ENCODE measurements at regions not wholly inside any gene's neighbourhood (a gene's known extent, or its start where the extent isn't known, plus 50 kb on each side); places are given as distances from the start of the nearest gene placed in this dataset.

DNA sequence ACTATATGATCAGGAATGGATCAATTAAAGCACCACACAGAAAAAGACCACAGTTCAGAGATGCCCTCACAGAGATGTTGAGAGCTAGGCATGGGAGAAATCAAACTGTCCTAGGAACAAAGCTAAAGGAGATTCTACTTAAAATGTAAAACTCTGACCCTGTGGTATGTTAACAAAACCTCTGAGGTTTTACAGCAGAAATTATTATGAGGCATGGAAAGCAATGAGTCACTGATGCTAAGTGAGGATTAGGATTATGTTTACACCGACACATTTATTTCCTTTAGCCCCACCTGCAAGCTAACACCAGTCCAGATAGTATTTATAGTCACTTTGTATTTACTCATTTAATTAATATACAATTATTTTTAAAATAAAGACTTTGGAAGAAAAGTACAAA, 1242.2 kb downstream of the OTOL1 start:
- H3K9ac ChIP-seq (ENCODE audit: insufficient read depth, low read length, poor library complexity, severe bottlenecking): no peak overlapping the region
- WGBS (ENCODE audit: insufficient coverage): no CpG with 5 or more reads among the region's 1 CpG

DNA sequence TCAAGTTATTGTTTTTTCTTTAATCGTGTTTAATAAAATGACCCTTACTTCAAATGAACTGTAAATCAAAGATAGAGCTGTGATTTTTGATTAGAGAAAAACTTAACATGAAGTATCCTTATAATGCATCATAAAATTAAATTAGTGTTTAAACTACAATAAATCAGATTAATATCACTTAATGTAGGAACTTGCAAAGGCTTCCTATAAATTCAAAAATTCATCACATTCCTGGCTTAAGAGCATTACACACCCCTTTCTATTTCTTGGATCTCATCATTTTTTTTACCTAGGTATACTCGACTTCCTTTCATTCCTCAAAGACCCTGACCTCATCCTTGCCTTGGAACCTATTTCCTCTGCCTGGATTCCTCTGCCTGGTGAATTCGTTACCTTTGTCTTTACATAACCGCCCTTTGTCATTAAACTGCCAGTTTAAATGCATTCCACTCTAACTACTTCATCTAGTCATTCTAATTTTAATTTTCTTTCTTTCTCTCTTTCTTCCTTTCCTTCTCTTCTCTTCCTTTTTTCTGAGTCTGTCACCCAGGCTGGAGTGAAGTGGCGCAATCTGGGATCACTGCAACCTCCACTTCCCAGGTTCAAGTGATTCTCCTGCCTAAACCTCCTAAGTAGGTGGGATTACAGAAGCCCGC, 1244.5 kb downstream of the OTOL1 start:
- H3K4me1 Mint-ChIP-seq: no peaks in the 10 kb centered on the region
- DNase-seq: no peak
- H3K4me3 Mint-ChIP-seq: no peak overlapping the region
- Histone ChIP-seq H3K4me1 (ENCODE audit: control insufficient read depth in 1 of 2, insufficient read depth in 2 of 2, low read length in 2 of 2) (no peaks in the 10 kb centered on the region), H3K27me3 (ENCODE audit: control insufficient read depth in 2 of 2, insufficient read depth in 2 of 2, low read length in 2 of 2) (no peaks in the 10 kb centered on the region), H3K4me2 (replicated peaks; ENCODE audit: extremely low read depth, low read length, poor library complexity, severe bottlenecking) (no peak overlapping the region), H3K4me3 (replicated peaks in 1 of 3; ENCODE audit: low read depth in 2 of 3, low read length in 3 of 3) (no peak overlapping the region), H2AFZ (ENCODE audit: insufficient read depth, low read depth, low read length, poor library complexity, severe bottlenecking) (no peak overlapping the region), H3K9ac (ENCODE audit: insufficient read depth, low read length, poor library complexity, severe bottlenecking) (no peak overlapping the region), H3K27ac (ENCODE audit: low read depth in 1 of 2, low read length in 2 of 2) (no peak overlapping the region), H4K20me1 (ENCODE audit: insufficient read depth, low read length) (no peaks in the 10 kb centered on the region), H3K9me3 (replicated peaks in 1 of 2; ENCODE audit: control insufficient read depth in 1 of 2, insufficient read depth in 1 of 2, low read length in 2 of 2) (peaks cover 0 to 5% of the 10 kb centered on the region in 2 donors), H3K79me2 (ENCODE audit: insufficient read depth, low read length) (no peaks in the 10 kb centered on the region), H3K36me3 (replicated peaks in 1 of 2; ENCODE audit: control insufficient read depth in 1 of 2, insufficient read depth in 2 of 2, low read length in 2 of 2) (no peaks in the 10 kb centered on the region)
- 90% methylated on average over 3 of the region's 6 CpGs for WGBS (ENCODE audit: insufficient coverage)
- TF ChIP-seq, protein P1, sequence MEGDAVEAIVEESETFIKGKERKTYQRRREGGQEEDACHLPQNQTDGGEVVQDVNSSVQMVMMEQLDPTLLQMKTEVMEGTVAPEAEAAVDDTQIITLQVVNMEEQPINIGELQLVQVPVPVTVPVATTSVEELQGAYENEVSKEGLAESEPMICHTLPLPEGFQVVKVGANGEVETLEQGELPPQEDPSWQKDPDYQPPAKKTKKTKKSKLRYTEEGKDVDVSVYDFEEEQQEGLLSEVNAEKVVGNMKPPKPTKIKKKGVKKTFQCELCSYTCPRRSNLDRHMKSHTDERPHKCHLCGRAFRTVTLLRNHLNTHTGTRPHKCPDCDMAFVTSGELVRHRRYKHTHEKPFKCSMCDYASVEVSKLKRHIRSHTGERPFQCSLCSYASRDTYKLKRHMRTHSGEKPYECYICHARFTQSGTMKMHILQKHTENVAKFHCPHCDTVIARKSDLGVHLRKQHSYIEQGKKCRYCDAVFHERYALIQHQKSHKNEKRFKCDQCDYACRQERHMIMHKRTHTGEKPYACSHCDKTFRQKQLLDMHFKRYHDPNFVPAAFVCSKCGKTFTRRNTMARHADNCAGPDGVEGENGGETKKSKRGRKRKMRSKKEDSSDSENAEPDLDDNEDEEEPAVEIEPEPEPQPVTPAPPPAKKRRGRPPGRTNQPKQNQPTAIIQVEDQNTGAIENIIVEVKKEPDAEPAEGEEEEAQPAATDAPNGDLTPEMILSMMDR (IDR thresholded peaks at IDR 0.05): no peak
- no peak overlapping the region for H3K27ac Mint-ChIP-seq
- no peaks in the 10 kb centered on the region for H3K36me3 Mint-ChIP-seq
- H3K9me3 Mint-ChIP-seq: peaks cover 0 to 4% (median 0%) of the 10 kb centered on the region in 7 donors
- H3K27me3 Mint-ChIP-seq (ENCODE audit: low read depth in 3 of 3): no peaks in the 10 kb centered on the region
- intact Hi-C loops (cut with micrococcal nuclease): no loop called here

More for the DNA sequence above, 1242.2 kb downstream of the OTOL1 start:
- no peaks in the 10 kb centered on the region for H3K27me3 ChIP-seq (ENCODE audit: control insufficient read depth in 2 of 2, insufficient read depth in 2 of 2, low read length in 2 of 2)
- intact Hi-C loops (cut with micrococcal nuclease): no loop called here
- H3K27me3 Mint-ChIP-seq (ENCODE audit: low read depth in 3 of 3): no peaks in the 10 kb centered on the region
- no peaks in the 10 kb centered on the region for H3K4me1 ChIP-seq (ENCODE audit: control insufficient read depth in 1 of 2, insufficient read depth in 2 of 2, low read length in 2 of 2)
- no peaks in the 10 kb centered on the region for H4K20me1 ChIP-seq (ENCODE audit: insufficient read depth, low read length)
- no peak overlapping the region for H3K27ac Mint-ChIP-seq
- H3K36me3 Mint-ChIP-seq: no peaks in the 10 kb centered on the region
- no peak overlapping the region for H3K27ac ChIP-seq (ENCODE audit: low read depth in 1 of 2, low read length in 2 of 2)
- no peak overlapping the region for H3K4me2 ChIP-seq (replicated peaks; ENCODE audit: extremely low read depth, low read length, poor library complexity, severe bottlenecking)
- peaks cover 0 to 4% (median 0%) of the 10 kb centered on the region in 7 donors for H3K9me3 Mint-ChIP-seq
- TF ChIP-seq, protein P1 (IDR thresholded peaks at IDR 0.05): no peak
- no peak overlapping the region for H2AFZ ChIP-seq (ENCODE audit: insufficient read depth, low read depth, low read length, poor library complexity, severe bottlenecking)
- H3K4me3 ChIP-seq (replicated peaks in 1 of 3; ENCODE audit: low read depth in 2 of 3, low read length in 3 of 3): no peak overlapping the region
- no peak overlapping the region for H3K4me3 Mint-ChIP-seq
- H3K36me3 ChIP-seq (replicated peaks in 1 of 2; ENCODE audit: control insufficient read depth in 1 of 2, insufficient read depth in 2 of 2, low read length in 2 of 2): no peaks in the 10 kb centered on the region
- H3K79me2 ChIP-seq (ENCODE audit: insufficient read depth, low read length): no peaks in the 10 kb centered on the region
- H3K4me1 Mint-ChIP-seq: no peaks in the 10 kb centered on the region
- peaks cover 0 to 5% of the 10 kb centered on the region in 2 donors for H3K9me3 ChIP-seq (replicated peaks in 1 of 2; ENCODE audit: control insufficient read depth in 1 of 2, insufficient read depth in 1 of 2, low read length in 2 of 2)
- DNase-seq: no peak

Data from CD14-positive monocyte (primary cell).